DMS 273 (cell line): ENCODE measurements at regions not wholly inside any gene's neighbourhood (a gene's known extent, or its start where the extent isn't known, plus 50 kb on each side); places are given as distances from the start of the nearest gene placed in this dataset.

Experiments used
- DNase-seq: peaks from one replicate; lab custom pipeline; 2025; ENCODE audit not compliant: unreplicated experiment; lab: John Stamatoyannopoulos, UW

GRCh38 chr9:134227451-134228411 lies 63.4 kb upstream of the RNU6ATAC start:
- no peak for DNase-seq

GRCh38 chr9:134228649-134229048 lies 64.3 kb upstream of the RNU6ATAC start:
- DNase-seq: no peak

GRCh38 chr9:134229466-134230091 lies 65.2 kb upstream of the RNU6ATAC start:
- DNase-seq: no peak

- DNase-seq: no peak
Observed at GRCh38 chr9:134230092-134230941, 66.0 kb upstream of the RNU6ATAC start.

GRCh38 chr9:134230942-134231325 lies 66.6 kb upstream of the RNU6ATAC start:
- DNase-seq: no peak

- DNase-seq: no peak
Observed at GRCh38 chr9:134231330-134231745, 67.0 kb upstream of the RNU6ATAC start.

- DNase-seq: no peak
Observed at GRCh38 chr9:134231767-134232166, 67.4 kb upstream of the RNU6ATAC start.

GRCh38 chr9:134233022-134233421 lies 68.7 kb upstream of the RNU6ATAC start:
- no peak for DNase-seq

GRCh38 chr9:134234001-134234660 lies 69.8 kb upstream of the RNU6ATAC start:
- DNase-seq: no peak

GRCh38 chr9:134234687-134235359 lies 70.5 kb upstream of the RNU6ATAC start:
- DNase-seq: no peak

- DNase-seq: no peak
Observed at GRCh38 chr9:134235366-134235765, 71.0 kb upstream of the RNU6ATAC start.

- no peak for DNase-seq
Observed at GRCh38 chr9:134236001-134236421, 71.6 kb upstream of the RNU6ATAC start.

- no peak for DNase-seq
Observed at GRCh38 chr9:134236935-134237629, 72.7 kb upstream of the RNU6ATAC start.

- no peak for DNase-seq
Observed at GRCh38 chr9:134237630-134238265, 73.4 kb upstream of the RNU6ATAC start.

GRCh38 chr9:134239130-134239903 lies 75.0 kb upstream of the RNU6ATAC start:
- no peak for DNase-seq

GRCh38 chr9:134239939-134240338 lies 75.6 kb upstream of the RNU6ATAC start:
- no peak for DNase-seq

GRCh38 chr9:134240361-134240760 lies 76.0 kb upstream of the RNU6ATAC start:
- no peak for DNase-seq

- no peak for DNase-seq
Observed at GRCh38 chr9:134242706-134243105, 78.3 kb upstream of the RNU6ATAC start.
